Medulla oblongata (tissue), 1 donor: ENCODE measurements at regions not wholly inside any gene's neighbourhood (a gene's known extent, or its start where the extent isn't known, plus 50 kb on each side); places are given as distances from the start of the nearest gene placed in this dataset.

ENCODE experiments used
- DNase-seq: peaks from one replicate; pipeline ENCODE4 v3.0.0-alpha.2; 2015; ENCODE audit errors: extremely low spot score

DNA sequence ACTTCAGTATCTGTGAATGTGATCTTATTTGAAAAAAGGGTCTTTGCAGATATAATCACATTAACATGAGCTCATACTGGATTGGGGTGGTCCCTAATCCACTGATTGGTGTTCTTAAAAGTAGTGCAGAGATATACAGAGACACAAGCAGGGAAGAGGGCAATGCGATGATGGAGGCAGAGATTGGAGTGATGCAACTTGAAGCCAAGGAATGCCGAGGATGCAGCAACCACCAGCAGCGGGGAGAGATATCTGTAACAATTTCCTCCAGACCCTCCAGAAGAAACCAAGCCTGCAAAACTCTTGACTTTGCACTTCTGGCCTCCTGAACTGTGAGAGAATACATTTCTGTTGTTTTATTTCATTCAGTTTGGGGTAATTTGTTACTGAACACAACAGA is 171.0 kb upstream of the MBNL1 start:
- no peak for DNase-seq

DNA sequence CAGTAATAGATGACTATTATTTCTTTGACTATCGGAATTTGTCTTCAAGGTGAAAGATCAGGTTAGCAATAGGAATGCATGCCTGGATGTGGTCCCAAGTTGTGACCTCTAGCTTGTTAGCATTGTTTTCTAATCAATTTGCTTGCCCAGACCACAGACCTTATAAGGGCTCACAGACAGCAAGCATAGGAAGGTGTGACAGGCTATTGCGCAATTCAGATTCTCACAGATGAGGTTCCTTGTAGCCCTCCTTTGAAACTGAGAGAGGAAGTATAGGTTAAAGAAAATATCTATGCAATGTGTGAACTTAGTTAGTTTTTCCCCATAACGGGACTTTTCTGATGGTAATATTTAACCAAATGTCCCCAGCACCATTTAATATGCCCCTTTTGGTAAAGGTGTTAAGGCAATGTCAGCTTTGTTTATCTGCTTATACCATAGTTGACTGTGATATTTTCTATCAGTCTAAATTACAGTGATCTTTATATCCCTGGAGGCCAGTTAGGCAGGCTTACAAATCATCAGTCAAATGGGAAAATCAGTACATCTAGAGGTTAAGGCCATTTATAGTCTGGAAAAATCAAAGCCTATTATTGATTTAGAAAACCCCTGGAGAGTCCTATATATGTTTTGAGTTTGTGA is 168.1 kb upstream of the MBNL1 start:
- no peak for DNase-seq

DNA sequence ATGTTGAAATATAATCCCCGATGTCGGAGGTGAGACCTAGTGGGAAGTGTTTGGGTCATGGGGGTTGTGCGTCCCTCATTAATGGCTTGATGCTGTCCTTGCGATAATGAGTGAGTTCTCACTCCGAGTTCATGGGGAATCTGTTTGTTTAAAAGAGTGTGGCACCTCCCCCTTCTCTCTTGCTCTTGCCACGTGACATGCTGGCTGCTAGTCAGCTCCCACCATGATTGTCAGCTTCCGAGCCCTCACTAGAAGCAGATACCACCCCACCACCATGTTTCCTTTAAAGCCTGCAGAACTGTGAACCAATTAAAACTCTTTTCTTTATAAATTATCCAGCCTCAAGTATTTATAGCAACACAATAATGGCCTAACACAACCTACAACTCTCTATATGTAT is 166.3 kb upstream of the MBNL1 start:
- DNase-seq, result no peak

DNA sequence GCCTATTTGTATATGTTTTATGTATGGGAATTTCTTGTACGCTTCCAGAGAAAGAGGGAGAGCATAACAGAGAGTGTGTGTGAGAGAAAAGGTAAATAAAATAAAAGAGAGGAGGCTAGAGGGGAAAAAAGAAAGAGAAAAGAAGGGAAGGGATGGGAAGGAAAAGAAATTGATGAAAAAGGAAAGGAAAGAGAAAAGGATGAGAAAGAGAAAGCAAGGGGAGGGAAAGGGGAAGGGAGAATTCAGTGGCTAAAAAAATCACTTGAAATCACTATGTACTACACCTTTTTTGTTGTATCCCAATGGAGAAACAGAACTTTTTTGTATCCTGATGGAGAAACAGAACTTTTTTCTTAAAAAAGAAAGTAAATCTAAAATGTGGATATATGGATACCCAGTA is 165.5 kb upstream of the MBNL1 start:
- DNase-seq, result no peak

DNA sequence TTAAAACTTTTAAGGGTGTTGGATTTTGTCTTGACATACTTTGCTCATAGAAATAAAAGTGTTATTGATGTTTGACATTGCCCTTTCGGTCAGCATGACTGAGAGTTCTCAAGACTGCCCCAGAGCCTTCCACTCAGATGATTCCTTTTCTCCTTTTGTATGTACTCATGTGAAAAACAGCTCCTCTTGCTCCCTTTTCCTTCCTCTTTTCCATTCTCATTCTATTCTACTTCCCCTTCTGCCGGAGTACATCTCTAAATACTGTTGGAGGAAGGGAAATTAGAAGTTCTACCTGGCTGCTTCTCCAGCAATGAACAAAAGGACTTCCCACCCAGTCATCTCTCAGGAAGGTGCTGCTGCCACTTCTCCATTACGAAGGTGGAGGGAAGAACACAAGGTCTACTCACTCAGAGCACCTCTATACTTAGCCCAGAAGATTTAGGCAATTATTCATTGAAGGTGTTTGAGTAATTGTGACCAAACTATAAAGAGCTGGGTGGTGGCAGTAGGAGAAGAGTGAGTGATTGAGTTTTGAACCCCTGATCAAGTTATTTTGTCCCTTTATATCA is 163.8 kb upstream of the MBNL1 start:
- peak; percentile 61 for DNase-seq

DNA sequence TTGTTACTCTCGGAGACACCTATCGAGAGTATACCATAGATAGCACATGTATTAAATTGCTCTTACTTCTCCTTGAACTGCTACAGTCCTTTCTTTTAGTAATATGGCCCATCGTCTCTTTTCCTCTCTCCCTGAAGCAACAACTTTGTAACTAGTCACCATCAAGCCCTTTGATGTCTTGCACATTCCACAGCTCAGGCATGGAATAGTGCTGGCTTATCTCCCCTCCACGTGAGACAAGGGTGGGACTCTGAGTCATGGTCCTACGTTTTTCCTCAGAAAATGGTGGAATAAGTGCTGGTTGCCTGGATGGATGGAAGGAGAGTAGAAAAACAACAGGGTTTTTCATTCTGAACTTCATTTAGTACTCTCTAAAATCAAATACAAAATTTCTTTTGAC is 163.3 kb upstream of the MBNL1 start:
- no peak for DNase-seq

DNA sequence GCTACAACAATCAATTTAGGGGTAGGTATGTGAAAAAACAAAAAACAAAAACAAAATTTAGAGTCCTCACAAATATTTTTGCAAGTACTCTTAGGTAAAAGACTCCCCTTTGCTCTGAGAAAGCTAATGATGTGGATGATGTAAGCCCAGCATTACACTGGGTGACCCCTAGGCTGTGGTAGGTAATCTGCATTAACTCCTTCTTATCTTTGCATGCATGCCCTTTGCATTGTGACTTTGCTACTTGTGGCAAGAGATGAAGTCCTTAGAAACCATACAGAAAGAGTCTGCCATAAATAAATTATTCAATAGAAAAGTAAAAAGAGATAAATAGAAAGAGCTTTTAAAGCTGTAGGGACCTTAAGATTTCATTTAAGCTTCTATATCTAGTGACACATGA is 159.7 kb upstream of the MBNL1 start:
- DNase-seq, result no peak

DNA sequence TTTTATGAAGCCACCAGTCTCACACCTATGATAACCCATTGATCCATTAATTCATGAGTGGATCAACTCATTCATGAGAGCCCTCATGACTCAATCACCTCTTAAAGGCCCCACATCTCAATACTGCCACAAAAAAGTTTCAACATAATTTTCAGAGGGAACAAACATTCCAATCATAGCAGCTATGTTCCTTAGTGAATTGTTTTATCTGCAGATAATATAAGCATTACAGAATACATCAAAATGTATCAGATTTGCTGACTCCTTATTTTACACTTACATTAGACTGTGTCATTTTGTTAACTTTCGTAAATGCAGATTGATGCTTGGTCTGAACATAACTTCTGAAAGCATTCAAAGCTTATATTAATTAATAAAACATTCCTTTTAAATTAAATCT is 155.3 kb upstream of the MBNL1 start:
- no peak for DNase-seq

DNA sequence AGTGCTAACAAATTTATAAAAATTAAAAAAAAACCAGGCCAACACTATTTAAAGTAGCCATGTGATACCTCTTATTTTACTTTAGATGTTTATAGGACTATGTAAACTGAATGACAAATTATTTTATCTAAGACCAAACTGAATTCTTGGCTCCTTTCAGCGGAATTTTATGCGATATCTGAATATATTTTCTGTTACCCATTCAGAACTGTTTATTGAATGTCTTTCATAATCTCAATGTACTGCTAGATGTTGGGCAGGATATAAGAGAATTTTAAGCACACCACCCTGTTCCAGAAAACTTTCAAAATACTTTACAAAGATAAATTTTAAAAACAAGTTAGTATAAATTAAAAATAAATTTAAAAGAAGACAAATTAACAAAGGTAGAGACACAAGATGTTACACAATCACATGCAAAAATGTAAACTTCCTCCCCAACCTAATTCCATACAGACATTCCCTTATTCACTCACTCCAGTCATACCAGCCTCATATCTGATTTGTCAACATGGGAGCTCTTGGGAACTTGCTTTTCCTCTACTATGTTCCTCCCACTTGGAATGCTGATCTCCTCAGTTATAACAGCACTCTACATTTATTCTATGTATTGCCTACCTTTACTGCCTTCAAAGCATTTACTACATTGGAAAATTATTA is 154.6 kb upstream of the MBNL1 start:
- DNase-seq, result no peak

DNA sequence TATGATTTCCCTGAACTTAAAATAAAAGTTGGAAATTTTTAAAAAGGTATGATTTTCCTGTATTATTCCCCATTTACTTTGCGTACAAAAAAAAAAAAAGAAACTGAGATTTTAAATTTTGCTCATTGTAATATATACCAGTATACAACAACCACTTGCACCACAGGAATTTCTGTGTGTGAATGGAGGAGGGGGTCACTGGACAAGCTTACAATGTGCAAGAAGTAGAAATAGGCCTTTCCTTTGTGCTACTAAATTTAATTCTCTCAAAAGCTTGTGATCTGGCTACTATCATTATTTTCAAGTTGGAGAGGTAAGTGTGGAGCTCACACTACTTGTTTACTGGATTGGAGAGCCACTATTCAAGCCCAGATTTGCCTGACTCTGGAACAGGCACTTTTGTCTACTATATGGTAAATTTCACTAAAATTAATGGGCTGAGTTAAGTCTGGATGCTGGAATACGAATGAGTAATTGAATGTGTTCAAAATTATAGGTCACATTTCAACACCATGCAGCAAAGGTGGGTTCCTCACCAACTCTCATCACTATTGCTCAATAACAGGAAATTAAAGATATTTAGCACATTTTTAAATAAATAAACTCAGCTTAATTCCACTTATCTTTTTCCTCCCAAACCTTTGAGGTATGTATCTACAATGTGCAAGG is 148.0 kb upstream of the MBNL1 start:
- no peak for DNase-seq

DNA sequence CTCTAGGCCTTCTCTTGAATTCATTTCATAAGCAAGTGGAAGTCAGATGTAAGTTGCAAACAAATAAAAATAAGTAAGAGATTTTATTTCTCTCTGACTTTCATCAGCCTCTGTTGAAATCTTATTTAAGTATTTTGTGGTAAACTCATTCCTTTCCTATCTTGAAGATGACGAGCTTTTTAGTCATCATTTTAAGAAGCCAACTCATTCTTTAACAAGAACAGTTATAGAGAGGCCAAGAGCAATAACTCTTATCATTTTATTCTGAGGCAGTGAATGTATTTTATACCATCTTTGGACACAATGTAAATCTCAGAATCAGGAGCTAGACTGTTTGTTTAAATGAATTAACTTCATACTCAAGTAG is 147.5 kb upstream of the MBNL1 start:
- no peak for DNase-seq

DNA sequence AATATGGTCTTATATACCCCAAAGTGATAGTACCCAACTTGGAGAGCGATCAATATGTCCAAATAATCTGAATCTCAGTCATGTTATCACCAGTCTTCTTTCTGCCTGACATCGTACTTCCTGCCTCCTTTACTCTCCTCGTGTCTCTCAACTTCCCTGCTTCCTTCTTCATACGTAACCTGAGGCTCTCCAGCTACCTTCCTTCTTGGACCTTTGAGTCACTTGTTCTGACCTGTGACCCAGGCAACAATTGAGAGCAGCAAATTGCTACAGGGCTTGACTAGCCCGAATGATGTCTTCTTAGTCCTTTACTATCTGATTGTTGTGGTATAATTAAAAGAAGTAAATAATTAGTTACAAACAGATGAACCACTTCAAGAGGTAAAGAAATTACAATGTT is 145.9 kb upstream of the MBNL1 start:
- DNase-seq, result no peak

DNA sequence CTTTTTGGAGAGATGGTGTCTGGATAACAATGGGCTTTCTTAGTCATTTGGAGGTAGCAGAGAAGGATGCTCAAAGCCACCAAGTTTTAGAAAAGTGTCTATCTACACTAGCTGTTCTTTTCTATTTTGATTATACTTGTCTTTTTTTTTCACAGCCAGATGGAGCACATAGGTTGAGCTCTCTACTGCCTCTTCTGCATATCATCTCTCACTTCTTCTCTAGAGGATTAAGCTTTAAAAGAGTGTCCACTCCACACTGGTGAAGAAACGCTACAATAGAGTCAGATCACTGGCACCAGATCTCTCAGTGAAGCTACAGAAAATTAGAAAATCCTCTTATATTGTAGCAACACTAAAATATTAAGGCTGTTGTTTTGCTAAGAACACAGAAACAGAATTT is 145.3 kb upstream of the MBNL1 start:
- DNase-seq, result no peak

DNA sequence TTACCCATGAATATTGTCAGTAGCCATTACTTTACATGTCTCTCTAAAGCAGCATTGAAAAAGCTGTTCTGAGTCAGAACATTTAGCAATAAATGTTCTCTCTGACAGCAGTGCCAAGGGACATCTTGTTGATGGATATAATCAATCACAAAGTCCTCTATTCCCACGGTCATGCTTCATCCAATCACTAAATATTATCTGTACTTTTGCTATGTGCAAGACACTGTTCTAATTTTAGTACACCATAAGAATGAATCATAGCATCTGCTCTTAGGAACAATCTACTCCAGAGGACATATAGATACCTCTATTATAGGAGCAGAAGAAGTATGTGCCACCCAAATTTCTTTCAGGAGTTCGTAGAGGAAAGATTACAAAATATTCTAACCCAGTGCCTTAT is 142.5 kb upstream of the MBNL1 start:
- DNase-seq, result no peak

DNA sequence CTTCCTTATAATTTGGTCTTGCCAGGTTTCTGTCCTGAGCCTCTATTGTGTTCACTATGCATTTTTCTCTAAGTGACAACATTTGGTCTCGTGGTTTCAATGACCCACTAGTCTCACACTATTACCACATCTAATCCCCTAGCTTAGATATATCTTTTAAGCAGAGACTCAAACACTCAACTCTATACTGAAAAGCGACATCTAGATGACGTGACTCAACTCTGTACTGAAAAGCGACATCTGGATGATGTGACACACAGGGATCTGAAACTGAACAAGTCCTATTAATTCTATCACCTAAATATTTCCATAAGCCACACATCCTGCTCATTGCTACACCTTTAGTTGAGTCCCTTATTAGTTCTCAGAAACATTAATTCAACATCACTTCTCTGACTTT is 141.7 kb upstream of the MBNL1 start:
- DNase-seq, result no peak

DNA sequence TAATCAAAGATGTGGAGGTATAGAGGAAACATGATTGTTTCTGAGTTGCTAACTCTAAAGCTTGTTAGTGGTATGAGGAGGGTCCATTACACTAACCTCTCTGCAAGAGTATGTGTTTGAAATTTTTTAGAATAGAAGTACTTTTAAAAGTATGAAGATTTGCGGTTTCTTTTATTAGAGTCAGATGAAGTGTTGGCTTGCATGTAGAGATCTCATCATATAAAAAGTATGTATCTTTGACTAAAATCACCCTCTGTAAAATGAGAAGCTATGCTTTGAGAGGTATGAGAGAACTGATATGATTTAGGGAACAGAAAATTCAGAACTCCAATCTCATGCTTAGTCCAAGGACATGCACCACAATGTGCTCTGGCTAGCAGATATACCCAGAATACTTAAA is 140.4 kb upstream of the MBNL1 start:
- no peak for DNase-seq

DNA sequence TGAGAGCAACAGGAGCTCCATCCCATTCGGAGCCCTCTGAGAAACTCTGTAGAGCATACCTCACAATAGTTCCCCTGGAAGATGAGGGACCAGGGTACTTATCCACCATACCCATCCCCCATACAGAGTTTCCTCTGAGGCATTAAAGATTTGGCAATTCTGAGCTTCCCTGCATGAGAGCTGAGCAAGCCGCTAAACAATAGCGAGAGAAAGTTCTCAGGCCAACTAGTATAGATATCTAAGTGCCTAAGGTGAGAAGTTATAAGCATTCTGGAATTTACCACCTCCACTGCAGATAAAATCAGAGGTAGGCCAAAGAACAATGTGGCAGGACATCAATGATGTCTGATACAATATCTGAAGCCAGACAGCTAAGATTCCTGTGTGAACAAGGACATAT is 129.1 kb upstream of the MBNL1 start:
- DNase-seq, result no peak

DNA sequence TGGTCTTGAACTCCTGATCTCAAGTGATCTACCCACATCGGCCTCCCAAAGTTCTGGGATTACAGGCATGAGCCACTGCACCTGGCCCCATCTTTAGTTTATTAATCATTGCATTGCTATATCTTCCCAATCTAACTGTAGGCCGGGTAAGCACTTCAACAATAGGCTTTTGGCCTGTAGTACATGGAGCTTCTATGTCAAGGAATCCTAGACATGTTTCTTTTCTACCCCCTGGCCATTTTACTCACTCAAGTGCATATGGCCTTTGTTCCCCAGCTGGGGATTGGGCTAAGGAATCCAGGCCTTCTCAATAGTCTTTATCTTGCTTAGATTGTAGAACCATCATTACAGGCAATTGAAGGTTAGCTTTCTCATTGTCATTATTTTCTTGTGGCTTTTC is 122.3 kb upstream of the MBNL1 start:
- no peak for DNase-seq

DNA sequence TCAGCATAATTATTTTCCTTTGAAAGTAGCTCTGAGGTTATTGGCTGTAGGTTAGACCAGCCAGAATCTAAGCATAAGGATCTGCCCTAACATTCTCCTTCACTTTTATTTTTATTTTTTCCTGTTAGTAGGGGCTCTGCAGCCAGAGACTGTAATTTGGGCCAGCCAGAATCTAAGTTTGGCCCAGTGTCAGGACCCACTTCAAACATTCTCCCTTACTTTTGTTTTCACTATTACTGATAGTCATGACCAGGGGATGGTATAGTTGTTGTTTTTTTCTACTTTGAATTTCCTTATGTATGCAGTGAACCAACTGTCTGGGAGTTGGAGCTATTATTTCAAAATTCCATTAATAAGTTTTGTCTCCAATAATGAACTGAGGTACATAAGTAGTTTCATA is 121.0 kb upstream of the MBNL1 start:
- no peak for DNase-seq

DNA sequence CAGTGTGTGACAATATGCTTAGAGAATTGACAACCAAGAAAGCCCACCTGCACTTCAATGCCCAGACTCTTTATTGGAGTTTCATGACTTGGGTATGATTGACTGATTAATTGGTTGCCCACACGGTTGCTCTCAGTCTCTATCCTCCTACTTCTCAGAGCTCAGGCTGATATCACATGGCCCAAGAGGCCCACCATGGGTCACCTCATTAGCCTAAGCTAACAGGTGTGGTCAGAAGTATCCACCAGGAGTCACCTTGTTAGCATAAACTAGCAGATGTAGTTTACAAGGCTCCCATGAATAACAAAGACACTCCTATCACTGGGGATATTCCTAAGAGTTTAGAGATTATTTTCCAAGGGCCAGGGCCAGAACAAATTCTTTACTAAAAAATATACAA is 120.2 kb upstream of the MBNL1 start:
- no peak for DNase-seq

DNA sequence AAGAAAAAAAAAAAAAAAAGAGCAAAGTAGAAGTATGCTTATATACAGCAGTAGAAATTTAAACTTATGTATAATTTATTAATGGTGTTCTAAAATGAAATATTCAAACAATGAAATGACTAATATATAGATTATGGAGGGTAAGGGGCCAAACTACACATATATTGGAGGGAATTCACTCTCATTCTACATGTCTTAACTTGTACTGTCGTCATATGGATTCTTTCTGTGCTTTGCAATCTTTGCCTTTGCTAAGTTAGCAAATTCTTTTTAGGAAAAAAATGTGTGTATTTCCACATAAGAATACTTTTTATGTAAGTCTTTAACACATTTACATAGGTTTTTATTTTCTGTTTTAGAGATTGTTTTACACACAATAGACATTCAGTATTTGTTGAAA is 118.9 kb upstream of the MBNL1 start:
- DNase-seq, result no peak

DNA sequence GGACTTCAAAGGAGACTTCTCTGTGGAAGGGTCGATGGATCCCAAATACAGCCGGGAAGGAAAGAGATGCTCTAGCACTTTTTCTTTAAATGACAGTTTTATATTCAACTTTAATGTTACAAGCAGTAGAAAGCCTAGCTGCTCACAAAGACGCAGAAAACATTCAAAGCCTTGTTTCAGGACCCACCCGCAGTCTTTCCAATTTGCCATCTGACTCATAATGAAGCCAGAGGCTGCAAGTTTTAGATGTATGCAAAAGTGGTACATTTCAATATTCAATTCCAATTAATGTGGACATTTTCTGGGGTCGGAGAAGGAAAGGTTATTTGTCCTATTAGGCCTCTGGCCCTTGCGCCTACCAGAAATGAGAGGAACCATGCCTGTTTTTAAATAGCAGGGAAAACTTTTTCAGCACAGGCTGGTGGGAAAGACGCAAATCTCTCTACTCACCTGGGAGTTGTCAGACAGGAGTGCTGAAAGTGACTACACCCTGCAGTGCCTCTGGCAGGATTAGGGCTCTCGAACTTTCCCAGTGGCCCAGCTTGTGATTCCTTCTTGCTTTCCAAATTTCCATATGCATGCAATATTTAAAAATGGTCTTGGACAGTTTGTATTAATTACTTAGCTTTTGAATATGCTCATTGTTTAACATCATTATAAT is 117.4 kb upstream of the MBNL1 start:
- no peak for DNase-seq
